OCI-LY7 (cell line): ENCODE measurements at regions not wholly inside any gene's neighbourhood (a gene's known extent, or its start where the extent isn't known, plus 50 kb on each side); places are given as distances from the start of the nearest gene placed in this dataset.
"Not testable (repeated sequence)": the region's sequence is repeated elsewhere in the genome, so short reads cannot be mapped to it uniquely, and the experiment has no call there.

ENCODE experiments used
- BruUV-seq: library from RNA; stranded (reverse); fragments of 400-500 nt; replicated peaks from 2 replicates; lab custom pipeline; 2021; lab: Mats Ljungman, UMichigan
- CTCF ChIA-PET: fragments of 300-600 bp; sonication (Branson Sonifier 250); formaldehyde crosslinking; loops from one replicate; lab custom pipeline; 2022; ENCODE audit warnings: antibody characterized with exemption; ENCODE audit not compliant: unreplicated experiment; lab: Charles Lee
- POLR2A ChIA-PET: fragments of 300-600 bp; sonication (Branson Sonifier 250); formaldehyde crosslinking; loops from one replicate; lab custom pipeline; 2022; ENCODE audit warnings: antibody characterized with exemption; lab: Charles Lee
- DNase-seq: peaks from one replicate; pipeline ENCODE4 v3.0.0-alpha.2; 2015; ENCODE audit warnings: low spot score
- H2AFZ ChIP-seq: fragments of 200-600 bp; sonication (generic), shearing (Covaris generic); 2 replicates; pipeline ENCODE4 v1.6.1; 2014; ENCODE audit warnings: mild to moderate bottlenecking, antibody characterized with exemption, low read length, moderate library complexity
- H3K27ac ChIP-seq: fragments of 200-600 bp; sonication (generic); 2 replicates; pipeline ENCODE4 v1.5.1; 2014; ENCODE audit warnings: mixed run types, low read depth, mild to moderate bottlenecking, moderate library complexity, low read length, inconsistent platforms; ENCODE audit not compliant: poor library complexity, severe bottlenecking
- H3K36me3 ChIP-seq: fragments of 200-600 bp; sonication (generic); 2 replicates; pipeline ENCODE4 v1.6.1; 2014; ENCODE audit warnings: mild to moderate bottlenecking, antibody characterized with exemption, low read length, moderate library complexity, mixed read lengths; ENCODE audit not compliant: insufficient read depth
- H3K4me1 ChIP-seq: fragments of 200-600 bp; sonication (generic); 2 replicates; pipeline ENCODE4 v1.5.1; 2014; ENCODE audit warnings: mild to moderate bottlenecking, low read length; ENCODE audit not compliant: insufficient read depth, poor library complexity, severe bottlenecking
- H3K4me2 ChIP-seq: fragments of 200-600 bp; sonication (generic); 2 replicates; pipeline ENCODE4 v1.6.1; 2014; ENCODE audit warnings: mild to moderate bottlenecking, low read length
- H3K4me3 ChIP-seq: fragments of 200-600 bp; sonication (generic); 2 replicates; pipeline ENCODE4 v1.5.1; 2014; ENCODE audit warnings: mild to moderate bottlenecking, low read depth, low read length; ENCODE audit not compliant: poor library complexity, severe bottlenecking
- H3K79me2 ChIP-seq: fragments of 200-600 bp; sonication (generic); 2 replicates; pipeline ENCODE4 v1.6.1; 2016; ENCODE audit warnings: low read depth, mild to moderate bottlenecking, low read length, moderate library complexity, mixed read lengths; ENCODE audit not compliant: insufficient read depth
- H3K9me2 ChIP-seq: fragments of 200-600 bp; sonication (generic); 2 replicates; pipeline ENCODE4 v1.6.1; 2016; ENCODE audit warnings: mild to moderate bottlenecking, low read length, mixed read lengths; ENCODE audit not compliant: insufficient read depth
- H3K9me3 ChIP-seq: fragments of 200-600 bp; sonication (generic); 2 replicates; pipeline ENCODE4 v1.6.1; 2014; ENCODE audit warnings: mild to moderate bottlenecking, mixed run types, low read length, mixed read lengths
- H4K20me1 ChIP-seq: fragments of 200-600 bp; sonication (generic); 2 replicates; pipeline ENCODE4 v1.6.1; 2014; ENCODE audit warnings: mild to moderate bottlenecking, antibody characterized with exemption, low read length, moderate library complexity, mixed read lengths; ENCODE audit not compliant: insufficient read depth
- CTCF ChIP-seq: fragments of 200-600 bp; sonication (generic); conservative IDR thresholded peaks from 2 replicates; pipeline ENCODE4 v1.5.1; 2014; ENCODE audit warnings: mild to moderate bottlenecking, antibody characterized with exemption, low read length, moderate library complexity, mixed read lengths
- EZH2phosphoT487 ChIP-seq: fragments of 200-600 bp; sonication (generic); IDR thresholded peaks from 2 replicates; pipeline ENCODE4 v1.6.1; 2018; ENCODE audit warnings: low read depth, borderline replicate concordance, mild to moderate bottlenecking, mixed run types, antibody characterized with exemption, low read length, moderate library complexity, mixed read lengths
- intact Hi-C: fragments of 100-400 bp; cut with micrococcal nuclease; formaldehyde crosslinking; loops from one replicate; pipeline ENCODE4 v1.10.0; 2022; ENCODE audit not compliant: unreplicated experiment

- no peak for TF ChIP-seq CTCF
- no peak for TF ChIP-seq EZH2phosphoT487
- H3K36me3 ChIP-seq = no peaks in the 10 kb centered on the region
- DNase-seq = no peak
- H3K4me2 ChIP-seq = no peak overlapping the region
- H3K9me2 ChIP-seq = no peaks in the 10 kb centered on the region
- no peak overlapping the region for H3K27ac ChIP-seq
- H3K4me3 ChIP-seq = no peak overlapping the region
- ChIA-PET POLR2A (no interaction called here), CTCF (no interaction called here)
- no peaks in the 10 kb centered on the region for H3K9me3 ChIP-seq
- H2AFZ ChIP-seq = no peak overlapping the region
- no peaks in the 10 kb centered on the region for H4K20me1 ChIP-seq
- H3K79me2 ChIP-seq = no peaks in the 10 kb centered on the region
- intact Hi-C loops = no loop called here
- no TSS peak for BruUV-seq
- no peaks in the 10 kb centered on the region for H3K4me1 ChIP-seq
Observed at GRCh38 chr20:29878281-29878741, 1379.2 kb upstream of the DEFB115 start.

GRCh38 chr20:29878777-29879442 lies 1378.6 kb upstream of the DEFB115 start:
- Histone ChIP-seq H3K4me2 (no peak overlapping the region), H3K4me1 (no peaks in the 10 kb centered on the region), H3K9me3 (no peaks in the 10 kb centered on the region), H2AFZ (no peak overlapping the region), H3K27ac (no peak overlapping the region), H3K9me2 (no peaks in the 10 kb centered on the region), H3K36me3 (no peaks in the 10 kb centered on the region), H3K79me2 (no peaks in the 10 kb centered on the region), H3K4me3 (no peak overlapping the region), H4K20me1 (no peaks in the 10 kb centered on the region)
- TF ChIP-seq EZH2phosphoT487 = no peak
- no peak for TF ChIP-seq CTCF
- no TSS peak for BruUV-seq
- DNase-seq = no peak
- POLR2A ChIA-PET = no interaction called here
- CTCF ChIA-PET = no interaction called here
- intact Hi-C loops = no loop called here

GRCh38 chr20:29881107-29881506 lies 1376.4 kb upstream of the DEFB115 start:
- DNase-seq, H3K9me2 ChIP-seq, H2AFZ ChIP-seq, H4K20me1 ChIP-seq, H3K36me3 ChIP-seq, BruUV-seq, H3K4me3 ChIP-seq, POLR2A ChIA-PET, H3K4me2 ChIP-seq, H3K9me3 ChIP-seq, H3K79me2 ChIP-seq, H3K27ac ChIP-seq, H3K4me1 ChIP-seq: not testable (repeated sequence)
- CTCF ChIA-PET = interaction anchor here (0.6 kb wide), 1 partner anchor 94 kb away, joined by 12 read pairs; no protein-coding TSS in a partner anchor
- intact Hi-C loops = loop anchor here (5.0 kb wide), 1 partner anchor 759 kb away; no protein-coding TSS in a partner anchor

GRCh38 chr20:29883514-29884219 lies 1373.8 kb upstream of the DEFB115 start:
- H3K4me3 ChIP-seq, H3K27ac ChIP-seq, H3K79me2 ChIP-seq, H3K36me3 ChIP-seq, H2AFZ ChIP-seq, CTCF ChIA-PET, POLR2A ChIA-PET, H3K9me2 ChIP-seq, BruUV-seq, H3K9me3 ChIP-seq, H3K4me2 ChIP-seq, H3K4me1 ChIP-seq, H4K20me1 ChIP-seq, DNase-seq: not testable (repeated sequence)
- intact Hi-C loops = loop anchor here (5.0 kb wide), 1 partner anchor 761 kb away; no protein-coding TSS in a partner anchor

GRCh38 chr20:29884322-29884721 lies 1373.1 kb upstream of the DEFB115 start:
- H3K4me1 ChIP-seq, H3K9me2 ChIP-seq, H4K20me1 ChIP-seq, H2AFZ ChIP-seq, H3K9me3 ChIP-seq, H3K4me2 ChIP-seq, DNase-seq, H3K36me3 ChIP-seq, POLR2A ChIA-PET, H3K79me2 ChIP-seq, BruUV-seq, H3K27ac ChIP-seq, CTCF ChIA-PET, H3K4me3 ChIP-seq: not testable (repeated sequence)
- intact Hi-C loops = loop anchor here (5.0 kb wide), 1 partner anchor 762 kb away; no protein-coding TSS in a partner anchor
